Gastroesophageal sphincter (tissue), 3 donors: ENCODE measurements at regions not wholly inside any gene's neighbourhood (a gene's known extent, or its start where the extent isn't known, plus 50 kb on each side); places are given as distances from the start of the nearest gene placed in this dataset.

Source experiments
- CTCF ChIP-seq, 4 experiments: fragments of 200-600 bp in 2 of 4; fragments of 450-650 bp in 2 of 4; sonication (generic) in 1 of 4; IDR thresholded peaks; one replicate each; pipeline ENCODE4 v1.5.1; 2017 to 2019; ENCODE audit warnings: antibody characterized with exemption in 4 of 4, mild to moderate bottlenecking in 2 of 4, moderate library complexity in 2 of 4
- EP300 ChIP-seq: sonication (generic); formaldehyde crosslinking; IDR thresholded peaks from one replicate; pipeline ENCODE4 v1.6.1; 2017; ENCODE audit warnings: antibody characterized with exemption, mild to moderate bottlenecking
- POLR2AphosphoS5 ChIP-seq: sonication (generic); formaldehyde crosslinking; IDR thresholded peaks from one replicate; pipeline ENCODE4 v1.6.1; 2017; ENCODE audit warnings: antibody characterized with exemption

- TF ChIP-seq CTCF (IDR thresholded peaks at IDR 0.05) (no peak), POLR2AphosphoS5 (no peak), EP300 (no peak)
These were observed 115.7 kb downstream of the UNC5CL start for GRCh38 chr6:40923326-40923725.
